H9 (cell line): ENCODE measurements at regions not wholly inside any gene's neighbourhood (a gene's known extent, or its start where the extent isn't known, plus 50 kb on each side); places are given as distances from the start of the nearest gene placed in this dataset.

ENCODE experiments used
- DNase-seq: peaks from one replicate; pipeline ENCODE4 v3.0.0-alpha.2; 2017
- H2AFZ ChIP-seq: one replicate; pipeline ENCODE4 v1.6.1; 2013; ENCODE audit warnings: mild to moderate bottlenecking, low read length, control low read depth, moderate library complexity
- H2AK5ac ChIP-seq: 2 replicates; pipeline ENCODE4 v1.6.1; 2013; ENCODE audit warnings: low read length, control low read depth, mixed read lengths; ENCODE audit not compliant: insufficient read length
- H2BK120ac ChIP-seq: one replicate; pipeline ENCODE4 v1.6.1; 2013; ENCODE audit warnings: low read depth, mild to moderate bottlenecking, low read length, control low read depth, inconsistent platforms; ENCODE audit not compliant: poor library complexity, severe bottlenecking
- H2BK12ac ChIP-seq: 2 replicates; pipeline ENCODE4 v1.6.1; 2013; ENCODE audit warnings: low read length, control low read depth, mixed read lengths, low read depth; ENCODE audit not compliant: insufficient read length
- H2BK15ac ChIP-seq: 2 replicates; pipeline ENCODE4 v1.6.1; 2013; ENCODE audit warnings: low read depth, low read length, control low read depth
- H2BK20ac ChIP-seq: one replicate; pipeline ENCODE4 v1.6.1; 2013; ENCODE audit warnings: low read depth, mild to moderate bottlenecking, low read length, control low read depth, inconsistent platforms; ENCODE audit not compliant: poor library complexity, severe bottlenecking
- H2BK5ac ChIP-seq: 2 replicates; pipeline ENCODE4 v1.6.1; 2013; ENCODE audit warnings: low read length, control low read depth, mixed read lengths; ENCODE audit not compliant: insufficient read length
- H3K14ac ChIP-seq: 2 replicates; pipeline ENCODE4 v1.6.1; 2013; ENCODE audit warnings: low read length, control low read depth; ENCODE audit not compliant: insufficient read depth
- H3K18ac ChIP-seq: 2 replicates; pipeline ENCODE4 v1.6.1; 2013; ENCODE audit warnings: low read depth, mild to moderate bottlenecking, mixed read lengths, low read length, control low read depth; ENCODE audit not compliant: insufficient read length
- H3K23ac ChIP-seq: 2 replicates; pipeline ENCODE4 v1.6.1; 2013; ENCODE audit warnings: low read length, control low read depth, mixed read lengths, low read depth; ENCODE audit not compliant: insufficient read length
- H3K23me2 ChIP-seq: 2 replicates; pipeline ENCODE4 v1.6.1; 2013; ENCODE audit warnings: low read depth, mild to moderate bottlenecking, mixed read lengths, low read length, control low read depth; ENCODE audit not compliant: insufficient read length, poor library complexity, severe bottlenecking
- H3K27ac ChIP-seq: 2 replicates; pipeline ENCODE4 v1.5.1; 2013; ENCODE audit warnings: low read length, control low read depth, mixed read lengths, low read depth; ENCODE audit not compliant: insufficient read length
- H3K27me3 ChIP-seq: 2 replicates; pipeline ENCODE4 v1.6.1; 2013; ENCODE audit warnings: low read length, control low read depth, inconsistent platforms; ENCODE audit not compliant: insufficient read depth
- H3K4ac ChIP-seq: 2 replicates; pipeline ENCODE4 v1.6.1; 2013; ENCODE audit warnings: low read depth, mild to moderate bottlenecking, control low read depth, inconsistent platforms, low read length, moderate library complexity
- H3K4me1 ChIP-seq: 2 replicates; pipeline ENCODE4 v1.6.1; 2013; ENCODE audit warnings: low read length, control low read depth, inconsistent platforms; ENCODE audit not compliant: insufficient read depth
- H3K4me2 ChIP-seq: 2 replicates; pipeline ENCODE4 v1.6.1; 2013; ENCODE audit warnings: low read length, control low read depth, mixed read lengths; ENCODE audit not compliant: insufficient read length, insufficient read depth
- H3K56ac ChIP-seq: 2 replicates; pipeline ENCODE4 v1.6.1; 2013; ENCODE audit warnings: low read depth, mild to moderate bottlenecking, mixed read lengths, low read length, control low read depth; ENCODE audit not compliant: insufficient read length
- H3K79me1 ChIP-seq: 2 replicates; pipeline ENCODE4 v1.6.1; 2013; ENCODE audit warnings: low read depth, mild to moderate bottlenecking, moderate library complexity, low read length, control low read depth, inconsistent platforms; ENCODE audit not compliant: insufficient read depth, poor library complexity, severe bottlenecking
- H3K79me2 ChIP-seq: 2 replicates; pipeline ENCODE4 v1.6.1; 2013; ENCODE audit warnings: low read length, control low read depth, inconsistent platforms; ENCODE audit not compliant: insufficient read depth
- H3K9ac ChIP-seq: 2 replicates; pipeline ENCODE4 v1.6.1; 2013; ENCODE audit warnings: low read length, control low read depth, mixed read lengths; ENCODE audit not compliant: insufficient read length; ENCODE audit errors: extremely low read depth
- H3K9me3 ChIP-seq: one replicate; pipeline ENCODE4 v1.6.1; 2013; ENCODE audit warnings: low read depth, low read length, inconsistent platforms; ENCODE audit not compliant: control insufficient read depth
- H3T11ph ChIP-seq: one replicate; pipeline ENCODE4 v1.6.1; 2013; ENCODE audit warnings: mild to moderate bottlenecking, low read length, control low read depth, inconsistent platforms
- H4K20me1 ChIP-seq: one replicate; pipeline ENCODE4 v1.6.1; 2013; ENCODE audit not compliant: control insufficient read depth, insufficient read length, insufficient read depth
- H4K5ac ChIP-seq: 2 replicates; pipeline ENCODE4 v1.6.1; 2013; ENCODE audit warnings: low read depth, mild to moderate bottlenecking, mixed read lengths, low read length, control low read depth; ENCODE audit not compliant: insufficient read length
- H4K8ac ChIP-seq: replicated peaks from 2 replicates; pipeline ENCODE4 v1.6.1; 2013; ENCODE audit warnings: low read length, control low read depth, mixed read lengths, low read depth; ENCODE audit not compliant: insufficient read length
- H4K91ac ChIP-seq: 2 replicates; pipeline ENCODE4 v1.6.1; 2013; ENCODE audit warnings: low read depth, mild to moderate bottlenecking, moderate library complexity, mixed read lengths, low read length, control low read depth; ENCODE audit not compliant: insufficient read length
- H3K27ac Mint-ChIP-seq, 3 experiments: 2 replicates in 2 of 3; 3 replicates in 1 of 3; pipeline ENCODE4 v1.8.0; 2020 to 2021; ENCODE audit warnings: mixed read lengths in 3 of 3, mild to moderate bottlenecking in 1 of 3, moderate library complexity in 1 of 3
- H3K27me3 Mint-ChIP-seq: 2 replicates; pipeline ENCODE4 v1.8.0; 2021; ENCODE audit warnings: low read depth, mild to moderate bottlenecking, moderate library complexity, mixed read lengths
- H3K36me3 Mint-ChIP-seq, 3 experiments: 2 replicates in 2 of 3; 3 replicates in 1 of 3; pipeline ENCODE4 v1.8.0; 2020 to 2021; ENCODE audit warnings: low read depth in 3 of 3, mixed read lengths in 3 of 3; ENCODE audit not compliant: insufficient read depth in 1 of 3
- H3K4me1 Mint-ChIP-seq, 2 experiments: 2 replicates each; pipeline ENCODE4 v1.8.0; 2020; ENCODE audit warnings: mixed read lengths in 2 of 2
- H3K4me3 Mint-ChIP-seq, 2 experiments: 2 replicates in 1 of 2; 3 replicates in 1 of 2; pipeline ENCODE4 v1.8.0; 2020 to 2021; ENCODE audit warnings: mild to moderate bottlenecking in 2 of 2, mixed read lengths in 2 of 2, moderate library complexity in 1 of 2
- H3K9me3 Mint-ChIP-seq, 2 experiments: 2 replicates in 1 of 2; 3 replicates in 1 of 2; pipeline ENCODE4 v1.8.0; 2020; ENCODE audit warnings: mild to moderate bottlenecking in 2 of 2, mixed read lengths in 2 of 2, moderate library complexity in 1 of 2
- CTCF ChIP-seq: fragments of 200-600 bp; sonication (generic); conservative IDR thresholded peaks from 3 replicates; pipeline ENCODE4 v1.8.0; 2021; ENCODE audit warnings: antibody characterized with exemption, mild to moderate bottlenecking
- WGBS: extraction: QIAGEN DNeasy Blood & Tissue Kit; methylation state at CpG from one replicate; pipeline ENCODE4 v1.1.7; 2013; ENCODE audit warnings: missing lambda C conversion rate, low lambda C conversion rate, mixed read lengths; ENCODE audit not compliant: insufficient read length; ENCODE audit errors: extremely low coverage; 5-methylcytosine and 5-hydroxymethylcytosine counted together

- Histone ChIP-seq H2BK15ac (no peak overlapping the region), H2BK12ac (no peak overlapping the region), H2BK20ac (no peak overlapping the region), H2AFZ (no peak overlapping the region), H3T11ph (no peak overlapping the region), H3K9me3 (peaks cover 6% of the 10 kb centered on the region), H3K79me2 (no peaks in the 10 kb centered on the region), H3K9ac (no peak overlapping the region), H4K8ac (no peak overlapping the region), H2AK5ac (no peak overlapping the region), H4K5ac (no peak overlapping the region), H3K56ac (no peak overlapping the region), H3K23ac (no peak overlapping the region), H3K79me1 (no peaks in the 10 kb centered on the region), H4K20me1 (no peaks in the 10 kb centered on the region), H4K91ac (no peak overlapping the region), H3K23me2 (no peaks in the 10 kb centered on the region), H3K27me3 (no peaks in the 10 kb centered on the region), H2BK5ac (no peak overlapping the region), H3K27ac (no peak overlapping the region), H3K18ac (no peak overlapping the region), H3K4ac (no peak overlapping the region), H3K14ac (no peak overlapping the region), H3K4me2 (no peak overlapping the region), H2BK120ac (no peak overlapping the region), H3K4me1 (no peaks in the 10 kb centered on the region)
- DNase-seq, result no peak
- H3K4me3 Mint-ChIP-seq, result no peak overlapping the region; a peak in 1 of 5 replicates
- peaks cover 2% of the 10 kb centered on the region; the same call in 1 of the 2 replicates for H3K27me3 Mint-ChIP-seq
- H3K9me3 Mint-ChIP-seq, result peaks cover 48 to 51% of the 10 kb centered on the region in 2 experiments
- H3K27ac Mint-ChIP-seq, result no peak overlapping the region
- no peak for TF ChIP-seq CTCF
- peaks cover 9 to 49% (median 10%) of the 10 kb centered on the region in 3 experiments for H3K36me3 Mint-ChIP-seq
- no peaks in the 10 kb centered on the region for H3K4me1 Mint-ChIP-seq
- WGBS, result no CpG with 5 or more reads among the region's 1 CpG
Measured at GRCh38 chr16:58801838-58802237, 67.7 kb upstream of the GOT2 start.
